GM21367 (cell line): ENCODE measurements at regions not wholly inside any gene's neighbourhood (a gene's known extent, or its start where the extent isn't known, plus 50 kb on each side); places are given as distances from the start of the nearest gene placed in this dataset.
"Not testable (repeated sequence)": the region's sequence is repeated elsewhere in the genome, so short reads cannot be mapped to it uniquely, and the experiment has no call there.

Experiments
- ATAC-seq: cut with Tn5 transposase; IDR thresholded peaks from one replicate; pipeline ENCODE4 v1.9.1; 2021; ENCODE audit not compliant: unreplicated experiment

GRCh38 chr15:95757171-95757570 lies 573.3 kb upstream of the NR2F2 start:
- ATAC-seq: no peak

DNA sequence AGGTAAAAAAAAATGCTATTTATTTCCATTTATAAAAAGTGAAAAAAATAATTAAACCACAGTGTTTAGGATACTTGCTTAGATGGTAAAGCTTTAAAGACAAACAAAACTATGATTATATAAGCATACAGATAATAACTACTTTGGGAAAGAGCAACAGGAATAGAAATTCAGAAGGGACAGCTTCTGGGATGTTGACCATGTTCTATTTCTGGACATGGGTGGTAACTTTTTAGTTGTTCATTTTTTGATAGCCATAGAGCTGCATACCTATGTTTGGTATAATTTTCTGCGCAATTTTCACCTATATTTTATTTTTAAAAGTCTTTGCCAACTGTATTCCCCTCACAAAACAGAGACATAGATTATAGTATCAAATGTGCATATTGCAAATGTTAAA lies 572.0 kb upstream of the NR2F2 start:
- ATAC-seq: no peak

GRCh38 chr15:95758851-95759250 lies 571.6 kb upstream of the NR2F2 start:
- ATAC-seq: no peak

- ATAC-seq: no peak
Measured at GRCh38 chr15:95760508-95760907, 570.0 kb upstream of the NR2F2 start.

- no peak for ATAC-seq
Measured at GRCh38 chr15:95761501-95762165, 568.9 kb upstream of the NR2F2 start.

- ATAC-seq: no peak
Measured at GRCh38 chr15:95763426-95763825, 567.1 kb upstream of the NR2F2 start.

GRCh38 chr15:95765161-95765560 lies 565.3 kb upstream of the NR2F2 start:
- ATAC-seq: no peak

GRCh38 chr15:95770196-95770595 lies 560.3 kb upstream of the NR2F2 start:
- no peak for ATAC-seq

DNA sequence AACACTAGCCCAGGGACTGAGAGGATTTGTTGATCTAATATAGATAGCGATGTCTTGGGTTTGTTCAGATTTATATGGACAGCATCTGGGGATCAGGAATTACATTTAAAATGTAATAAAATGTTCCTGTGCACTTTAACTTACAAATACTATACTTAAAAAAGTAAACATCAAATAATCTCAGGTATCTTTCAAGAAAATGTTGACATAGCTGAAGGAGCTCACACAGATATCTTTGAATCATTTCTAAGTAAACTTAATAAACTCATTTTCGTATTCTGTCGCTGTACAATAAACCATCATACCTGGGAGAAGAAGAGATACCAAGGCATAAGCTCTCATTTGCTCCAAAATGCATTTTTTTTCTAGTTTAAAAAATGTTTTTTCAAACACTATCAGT lies 557.5 kb upstream of the NR2F2 start:
- no peak for ATAC-seq

DNA sequence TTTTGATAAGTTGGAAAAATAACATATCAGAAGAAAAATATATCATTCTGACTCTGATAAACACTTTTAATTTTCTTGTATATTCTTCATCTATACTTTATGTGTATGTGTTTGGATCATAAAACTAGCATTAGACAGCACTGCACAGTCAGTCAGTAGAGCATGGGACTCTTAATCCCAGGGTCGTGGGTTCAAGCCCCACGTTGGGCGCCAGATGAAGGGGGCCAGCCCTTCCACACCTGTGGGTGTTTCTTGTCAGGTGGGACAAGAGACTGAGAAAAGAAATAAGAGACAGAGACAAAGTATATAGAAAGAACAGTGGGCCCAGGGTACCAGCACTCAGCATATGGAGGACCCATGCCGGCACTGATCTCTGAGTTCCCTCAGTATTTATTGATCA lies 546.0 kb upstream of the NR2F2 start:
- no peak for ATAC-seq

DNA sequence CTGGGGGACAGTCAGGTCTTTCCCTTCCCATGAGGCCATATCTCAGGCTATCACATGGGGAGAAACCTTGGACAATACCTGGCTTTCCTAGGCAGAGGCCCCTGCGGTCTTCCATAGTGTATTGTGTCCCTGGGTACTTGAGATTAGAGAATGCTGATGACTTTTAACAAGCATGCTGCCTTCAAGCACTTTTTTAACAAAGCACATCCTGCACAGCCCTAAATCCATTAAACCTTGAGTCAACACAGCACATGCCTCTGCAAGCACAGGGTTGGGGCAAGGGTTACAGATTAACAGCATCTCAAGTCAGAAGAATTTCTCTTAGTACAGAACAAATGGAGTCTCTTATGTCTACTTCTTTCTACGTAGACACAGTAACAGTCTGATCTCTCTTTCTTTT lies 545.2 kb upstream of the NR2F2 start:
- not testable (repeated sequence) for ATAC-seq

DNA sequence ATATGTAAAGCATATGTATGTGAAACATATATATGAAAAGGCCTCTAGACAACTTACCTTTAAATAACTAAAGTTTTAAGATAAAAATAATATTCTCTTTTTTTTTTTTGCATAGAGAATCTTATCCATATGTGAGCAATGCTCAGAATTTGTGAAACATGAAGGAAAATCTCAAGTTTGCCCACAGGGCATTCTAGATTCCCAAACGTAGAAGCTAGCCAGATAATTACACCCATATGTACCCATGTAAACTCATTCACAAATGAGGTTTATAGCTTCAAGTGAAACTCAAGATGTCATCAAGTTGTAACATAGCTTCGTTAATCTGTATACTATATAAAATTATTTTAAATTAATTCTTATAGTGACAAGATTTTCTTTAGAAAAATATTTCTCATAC lies 537.3 kb upstream of the NR2F2 start:
- no peak for ATAC-seq

DNA sequence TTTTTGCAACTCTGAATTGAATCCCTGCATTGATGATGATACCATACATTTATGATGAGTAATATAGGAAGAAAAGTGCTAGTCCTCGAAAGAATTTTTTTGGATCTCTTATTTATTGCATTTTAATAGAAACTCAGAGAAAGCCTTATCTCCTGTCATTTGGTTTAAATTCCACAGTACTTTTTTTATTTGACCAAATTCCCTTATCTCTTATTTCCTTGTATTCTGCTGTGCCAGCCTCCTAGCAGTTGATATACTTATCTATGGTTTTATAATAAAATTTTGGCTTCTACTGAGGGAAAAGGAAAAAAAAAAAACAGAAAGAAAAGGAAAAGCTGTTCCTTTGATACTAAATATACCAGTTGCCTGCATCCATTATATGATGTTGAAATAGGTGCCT lies 535.1 kb upstream of the NR2F2 start:
- ATAC-seq: no peak

GRCh38 chr15:95799286-95800200 lies 531.0 kb upstream of the NR2F2 start:
- ATAC-seq: no peak

GRCh38 chr15:95804484-95804883 lies 526.0 kb upstream of the NR2F2 start:
- ATAC-seq: no peak

- ATAC-seq: no peak
Measured at GRCh38 chr15:95812491-95812890, 518.0 kb upstream of the NR2F2 start.

DNA sequence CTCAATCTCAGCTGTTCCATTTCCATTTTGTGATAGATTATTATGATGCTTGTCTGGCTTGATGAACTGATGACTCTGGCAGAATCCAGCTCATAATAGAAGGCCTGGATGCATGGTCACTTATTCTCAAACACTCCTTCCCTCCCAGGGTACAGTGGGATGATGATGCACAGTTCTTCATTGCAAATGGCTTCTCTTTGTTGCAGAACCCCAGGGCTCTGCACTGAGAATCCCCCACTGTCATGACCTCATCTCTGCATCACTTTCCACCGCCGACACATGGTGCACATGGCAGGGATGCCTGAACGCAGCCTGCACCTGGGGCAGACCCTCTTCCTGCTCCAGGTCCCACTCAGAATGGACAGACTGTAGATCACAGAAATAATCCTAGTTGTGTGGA lies 515.6 kb upstream of the NR2F2 start:
- no peak for ATAC-seq

- no peak for ATAC-seq
Measured at GRCh38 chr15:95816591-95816990, 513.9 kb upstream of the NR2F2 start.

GRCh38 chr15:95822961-95823360 lies 507.5 kb upstream of the NR2F2 start:
- ATAC-seq: no peak

- no peak for ATAC-seq
Measured at GRCh38 chr15:95825208-95825607, 505.3 kb upstream of the NR2F2 start.

- ATAC-seq: no peak
Measured at GRCh38 chr15:95825671-95826411, 504.7 kb upstream of the NR2F2 start.
